GM23338 (cell line): ENCODE measurements at regions not wholly inside any gene's neighbourhood (a gene's known extent, or its start where the extent isn't known, plus 50 kb on each side); places are given as distances from the start of the nearest gene placed in this dataset.

Source experiments
- ATAC-seq: fragments of 200-7000 bp; cut with Tn5 transposase; 3 replicates; pipeline ENCODE4 v1.9.1; 2020
- DNase-seq: peaks from one replicate; pipeline ENCODE4 v3.0.0-alpha.2; 2015; ENCODE audit warnings: low spot score
- H2AFZ ChIP-seq: fragments of 200-600 bp; sonication (generic); 2 replicates; pipeline ENCODE4 v1.8.0; 2016; ENCODE audit warnings: antibody characterized with exemption, mild to moderate bottlenecking, moderate library complexity
- H3F3A ChIP-seq: fragments of 200-600 bp; sonication (generic); replicated peaks from 2 replicates; pipeline ENCODE4 v1.8.0; 2017; ENCODE audit warnings: antibody characterized with exemption, mixed run types, low read depth
- H3K27ac ChIP-seq: fragments of 200-600 bp; sonication (generic); 2 replicates; pipeline ENCODE4 v1.6.1; 2016; ENCODE audit warnings: low read depth
- H3K27me3 ChIP-seq: fragments of 200-600 bp; sonication (generic); 2 replicates; pipeline ENCODE4 v1.8.0; 2016; ENCODE audit warnings: mild to moderate bottlenecking, mixed run types, moderate library complexity; ENCODE audit not compliant: insufficient read depth
- H3K36me3 ChIP-seq: fragments of 200-600 bp; sonication (generic); 2 replicates; pipeline ENCODE4 v1.8.0; 2016; ENCODE audit warnings: mild to moderate bottlenecking; ENCODE audit not compliant: insufficient read depth
- H3K4me1 ChIP-seq: fragments of 200-600 bp; sonication (generic); 2 replicates; pipeline ENCODE4 v1.8.0; 2016; ENCODE audit warnings: mild to moderate bottlenecking, moderate library complexity; ENCODE audit not compliant: insufficient read depth
- H3K4me2 ChIP-seq: fragments of 200-600 bp; sonication (generic); 2 replicates; pipeline ENCODE4 v1.7.1; 2017; ENCODE audit warnings: mixed run types
- H3K4me3 ChIP-seq: fragments of 200-600 bp; sonication (generic); 2 replicates; pipeline ENCODE4 v1.6.1; 2016; ENCODE audit warnings: mixed run types
- H3K79me2 ChIP-seq: fragments of 200-600 bp; sonication (generic); replicated peaks from 2 replicates; pipeline ENCODE4 v1.8.0; 2017; ENCODE audit warnings: mild to moderate bottlenecking; ENCODE audit not compliant: insufficient read depth
- H3K9me2 ChIP-seq: fragments of 200-600 bp; sonication (generic); 2 replicates; pipeline ENCODE4 v1.8.0; 2017; ENCODE audit not compliant: insufficient read depth
- H4K20me1 ChIP-seq: fragments of 200-600 bp; sonication (generic); replicated peaks from 2 replicates; pipeline ENCODE4 v1.8.0; 2017; ENCODE audit warnings: mild to moderate bottlenecking; ENCODE audit not compliant: insufficient read depth
- H3K27ac Mint-ChIP-seq: 2 replicates; pipeline ENCODE4 v1.8.0; 2020; ENCODE audit warnings: inconsistent platforms, mild to moderate bottlenecking, moderate library complexity, mixed read lengths
- H3K27me3 Mint-ChIP-seq: 3 replicates; pipeline ENCODE4 v1.8.0; 2022; ENCODE audit warnings: low read depth, mild to moderate bottlenecking, moderate library complexity, mixed read lengths, inconsistent platforms; ENCODE audit not compliant: insufficient read depth, poor library complexity
- H3K36me3 Mint-ChIP-seq: 3 replicates; pipeline ENCODE4 v1.8.0; 2021; ENCODE audit warnings: low read depth, mild to moderate bottlenecking, inconsistent platforms, moderate library complexity, mixed read lengths
- H3K4me1 Mint-ChIP-seq: 3 replicates; pipeline ENCODE4 v1.8.0; 2020; ENCODE audit warnings: mild to moderate bottlenecking, inconsistent platforms, mixed read lengths
- H3K4me3 Mint-ChIP-seq: 3 replicates; pipeline ENCODE4 v1.8.0; 2021; ENCODE audit warnings: moderate library complexity, mild to moderate bottlenecking, inconsistent platforms, mixed read lengths
- H3K9me3 Mint-ChIP-seq: 3 replicates; pipeline ENCODE4 v1.8.0; 2020; ENCODE audit warnings: moderate library complexity, mild to moderate bottlenecking, inconsistent platforms, mixed read lengths
- CTCF ChIP-seq, 2 experiments: fragments of 200-600 bp in 1 of 2; sonication (generic) in 1 of 2; conservative IDR thresholded peaks; 2 replicates each; pipeline versions ENCODE4 v1.5.1 to v1.6.1; 2016 to 2017; ENCODE audit warnings: antibody characterized with exemption in 2 of 2, low read depth in 2 of 2, mild to moderate bottlenecking in 2 of 2, moderate library complexity in 1 of 2
- ETS1 ChIP-seq: IDR thresholded peaks from 2 replicates; pipeline ENCODE4 v1.6.1; 2016; ENCODE audit warnings: antibody characterized with exemption
- EZH2 ChIP-seq: fragments of 200-600 bp; sonication (generic); IDR thresholded peaks from one replicate; pipeline ENCODE4 v1.8.0; 2017; ENCODE audit warnings: antibody characterized with exemption, mild to moderate bottlenecking, low read depth; ENCODE audit not compliant: unreplicated experiment
- JUNB ChIP-seq: IDR thresholded peaks from one replicate; pipeline ENCODE4 v1.6.1; 2016; ENCODE audit warnings: antibody characterized with exemption; ENCODE audit not compliant: unreplicated experiment
- NANOG ChIP-seq: IDR thresholded peaks from 2 replicates; pipeline ENCODE4 v1.6.1; 2016; ENCODE audit warnings: antibody characterized with exemption, borderline replicate concordance
- REST ChIP-seq: IDR thresholded peaks from one replicate; pipeline ENCODE4 v1.6.1; 2018; ENCODE audit warnings: antibody characterized with exemption; ENCODE audit not compliant: unreplicated experiment
- STAT1 ChIP-seq: IDR thresholded peaks from one replicate; pipeline ENCODE4 v1.6.1; 2016; ENCODE audit warnings: antibody characterized with exemption; ENCODE audit not compliant: unreplicated experiment
- ZNF331 ChIP-seq: fragments of 250-450 bp; sonication (Bioruptor Pico); IDR thresholded peaks from 2 replicates; pipeline ENCODE4 v1.5.0; 2020; ENCODE audit warnings: low read depth, mild to moderate bottlenecking, moderate library complexity
- ZNF462 ChIP-seq: fragments of 250-450 bp; sonication (Bioruptor Pico); IDR thresholded peaks from 2 replicates; pipeline ENCODE4 v1.5.0; 2020; ENCODE audit warnings: mild to moderate bottlenecking, moderate library complexity

GRCh38 chr18:68270017-68270416 lies 444.9 kb downstream of the TMX3 start:
- no peaks in the 10 kb centered on the region for H3K4me1 Mint-ChIP-seq
- Histone ChIP-seq H3F3A (no peaks in the 10 kb centered on the region), H2AFZ (no peak overlapping the region), H3K9me2 (no peaks in the 10 kb centered on the region), H3K36me3 (no peaks in the 10 kb centered on the region), H4K20me1 (no peaks in the 10 kb centered on the region), H3K27me3 (no peaks in the 10 kb centered on the region), H3K4me3 (no peak overlapping the region), H3K4me2 (no peak overlapping the region), H3K27ac (no peak overlapping the region), H3K79me2 (no peaks in the 10 kb centered on the region), H3K4me1 (no peaks in the 10 kb centered on the region)
- no peak overlapping the region for H3K27ac Mint-ChIP-seq
- no peak overlapping the region for H3K4me3 Mint-ChIP-seq
- H3K9me3 Mint-ChIP-seq = no peaks in the 10 kb centered on the region
- no peak for ATAC-seq
- no peak for DNase-seq
- H3K36me3 Mint-ChIP-seq = no peaks in the 10 kb centered on the region
- TF ChIP-seq ZNF462 (CRISPR knock-in tag) (no peak), REST (no peak), ETS1 (no peak), EZH2 (no peak), CTCF (conservative IDR thresholded peaks at IDR 0.05; ENCODE audit: low read depth in 2 of 2) (no peak), ZNF331 (CRISPR knock-in tag) (no peak), JUNB (no peak), STAT1 (no peak), NANOG (no peak)
- no peaks in the 10 kb centered on the region for H3K27me3 Mint-ChIP-seq
